NCI-H2081 treated with DMSO at 0.1 percent for 48 hours (cell line): ENCODE measurements at regions not wholly inside any gene's neighbourhood (a gene's known extent, or its start where the extent isn't known, plus 50 kb on each side); places are given as distances from the start of the nearest gene placed in this dataset.

ENCODE experiments used
- DNase-seq: peaks from one replicate; lab custom pipeline; 2025; lab: John Stamatoyannopoulos, UW

- DNase-seq = no peak
Measured at GRCh38 chr10:33542752-33543505, 208.5 kb upstream of the NRP1 start.

- no peak for DNase-seq
Measured at GRCh38 chr10:33539116-33539515, 204.6 kb upstream of the NRP1 start.

GRCh38 chr10:33537066-33537465, 202.6 kb upstream of the NRP1 start:
- DNase-seq = no peak

- DNase-seq = no peak
Measured at GRCh38 chr10:33536508-33536907, 202.0 kb upstream of the NRP1 start.

GRCh38 chr10:33535866-33536265, 201.4 kb upstream of the NRP1 start:
- no peak for DNase-seq

- no peak for DNase-seq
Measured at GRCh38 chr10:33534416-33534815, 199.9 kb upstream of the NRP1 start.

DNA sequence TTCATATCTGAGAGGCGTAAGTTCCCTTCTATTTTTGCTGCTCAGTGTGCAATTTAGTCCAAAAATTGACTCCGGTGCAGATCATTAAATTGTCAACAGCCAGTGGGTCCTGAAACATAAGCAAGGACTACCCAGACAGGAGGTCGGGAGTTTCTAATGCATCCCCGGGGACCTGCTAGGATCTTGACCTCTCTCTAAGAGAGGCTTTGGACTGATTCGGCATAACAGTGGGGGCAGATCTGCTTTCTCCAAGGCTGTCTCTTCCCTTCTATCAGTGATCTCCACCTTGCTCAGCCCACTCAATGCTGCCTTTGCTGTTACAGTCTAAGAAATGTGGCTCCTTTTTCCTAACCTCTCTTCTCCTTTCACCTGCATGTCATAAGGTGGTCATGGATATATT, 199.1 kb upstream of the NRP1 start:
- DNase-seq = no peak

DNA sequence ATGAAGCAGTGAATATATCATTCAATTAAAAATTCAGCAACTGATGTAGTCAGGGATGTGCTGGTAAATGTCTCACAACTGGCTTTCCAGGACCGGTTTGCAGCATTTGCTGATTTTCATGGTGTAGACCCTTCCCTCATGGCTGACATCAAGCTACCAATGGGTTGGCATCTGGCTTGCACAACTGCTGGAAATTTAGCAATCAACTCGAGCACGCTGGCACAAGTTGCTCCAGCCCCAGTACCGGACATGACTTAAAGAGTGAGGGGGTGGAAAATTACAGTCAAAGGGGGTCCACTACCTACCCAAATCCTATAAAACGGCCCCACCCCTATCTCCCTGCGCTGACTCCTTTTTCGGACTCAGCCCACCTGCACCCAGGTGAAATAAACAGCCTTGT, 198.4 kb upstream of the NRP1 start:
- no peak for DNase-seq

GRCh38 chr10:33529234-33529633, 194.8 kb upstream of the NRP1 start:
- no peak for DNase-seq

DNA sequence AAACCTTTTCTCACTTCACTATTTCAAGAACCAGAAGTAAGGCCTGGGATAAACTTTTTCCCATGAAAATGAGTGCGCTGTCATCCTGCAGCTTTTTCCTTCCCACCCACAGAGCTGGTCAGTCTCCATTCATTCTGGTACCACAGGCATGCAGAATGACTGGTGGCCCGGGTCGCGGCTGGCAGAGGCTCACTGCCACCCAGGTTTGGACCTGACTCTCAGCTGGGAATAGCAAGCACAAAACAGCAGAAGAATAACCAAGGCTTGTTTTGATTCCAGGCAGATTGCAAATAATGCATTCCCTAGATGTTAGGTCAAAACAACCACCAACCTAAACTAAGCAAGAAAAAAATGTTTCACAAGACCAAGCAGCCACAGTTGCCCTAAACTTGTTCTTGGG, 190.5 kb upstream of the NRP1 start:
- no peak for DNase-seq

DNA sequence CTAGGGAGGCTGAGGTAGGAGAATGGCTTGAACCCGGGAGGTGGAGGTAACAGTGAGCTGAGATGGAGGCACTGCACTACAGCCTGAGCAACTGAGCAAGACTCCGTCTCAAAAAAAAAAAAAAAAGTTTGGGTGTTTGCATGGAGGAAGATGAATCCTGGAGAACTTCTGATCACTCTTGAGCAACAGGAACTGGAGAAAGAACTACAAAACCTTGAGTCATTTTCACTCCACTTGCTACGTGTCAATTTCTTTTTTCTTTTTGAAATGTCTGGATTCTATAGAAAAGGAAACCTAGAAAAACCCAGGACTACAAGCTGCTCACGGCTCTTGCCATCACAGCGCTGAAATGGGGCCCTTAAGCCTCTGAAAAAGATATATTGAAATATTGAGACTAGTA, 189.6 kb upstream of the NRP1 start:
- DNase-seq = no peak

DNA sequence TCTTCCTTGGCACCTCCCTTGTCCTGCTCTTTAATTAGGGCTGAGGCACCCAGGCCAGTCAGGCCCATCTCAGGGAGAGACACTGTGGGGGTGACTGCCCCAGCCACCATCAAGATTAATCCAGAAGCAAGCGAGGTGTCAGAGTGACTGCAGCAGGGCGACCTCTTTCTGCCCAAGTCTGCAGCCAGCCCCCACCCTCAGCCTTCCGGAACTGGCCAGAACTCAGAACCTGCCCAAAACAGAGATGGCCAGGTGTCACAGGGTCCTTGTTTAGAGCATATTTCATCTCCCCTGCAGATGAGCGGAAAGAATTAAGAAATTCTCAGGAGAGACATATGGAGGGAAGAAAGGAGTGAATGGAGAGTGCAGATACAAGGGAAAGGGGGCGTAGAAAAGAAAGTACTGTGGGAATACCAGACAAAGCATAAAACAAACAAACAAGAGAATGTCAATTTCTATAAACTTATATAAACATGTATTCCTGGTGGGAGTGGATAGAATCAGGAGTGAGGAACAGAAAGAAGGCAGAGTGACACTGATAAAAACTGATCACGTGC, 188.8 kb upstream of the NRP1 start:
- DNase-seq = no peak

GRCh38 chr10:33521904-33522303, 187.4 kb upstream of the NRP1 start:
- no peak for DNase-seq

- DNase-seq = no peak
Measured at GRCh38 chr10:33521062-33521461, 186.6 kb upstream of the NRP1 start.

GRCh38 chr10:33520223-33520622, 185.8 kb upstream of the NRP1 start:
- DNase-seq = no peak

GRCh38 chr10:33519130-33519860, 184.8 kb upstream of the NRP1 start:
- no peak for DNase-seq

DNA sequence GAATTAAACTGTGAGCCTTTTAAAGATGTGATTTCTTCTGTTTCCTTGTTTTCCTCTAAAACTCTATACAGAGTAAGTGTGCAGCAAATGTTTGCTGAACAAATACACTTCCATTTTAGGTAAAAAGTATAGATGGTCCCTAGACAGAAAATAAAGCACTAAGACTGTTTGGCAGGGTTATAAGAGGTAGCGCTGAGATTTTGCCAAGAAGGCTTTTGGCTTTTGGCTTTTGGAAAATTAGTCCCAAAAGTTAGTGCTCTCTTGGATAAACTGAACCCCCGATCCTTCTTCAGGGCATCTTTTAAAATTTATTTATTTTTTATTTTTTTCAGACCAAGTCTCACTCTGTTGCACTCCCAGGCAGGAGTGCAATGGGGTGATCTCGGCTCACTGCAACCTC, 175.7 kb upstream of the NRP1 start:
- DNase-seq = no peak

DNA sequence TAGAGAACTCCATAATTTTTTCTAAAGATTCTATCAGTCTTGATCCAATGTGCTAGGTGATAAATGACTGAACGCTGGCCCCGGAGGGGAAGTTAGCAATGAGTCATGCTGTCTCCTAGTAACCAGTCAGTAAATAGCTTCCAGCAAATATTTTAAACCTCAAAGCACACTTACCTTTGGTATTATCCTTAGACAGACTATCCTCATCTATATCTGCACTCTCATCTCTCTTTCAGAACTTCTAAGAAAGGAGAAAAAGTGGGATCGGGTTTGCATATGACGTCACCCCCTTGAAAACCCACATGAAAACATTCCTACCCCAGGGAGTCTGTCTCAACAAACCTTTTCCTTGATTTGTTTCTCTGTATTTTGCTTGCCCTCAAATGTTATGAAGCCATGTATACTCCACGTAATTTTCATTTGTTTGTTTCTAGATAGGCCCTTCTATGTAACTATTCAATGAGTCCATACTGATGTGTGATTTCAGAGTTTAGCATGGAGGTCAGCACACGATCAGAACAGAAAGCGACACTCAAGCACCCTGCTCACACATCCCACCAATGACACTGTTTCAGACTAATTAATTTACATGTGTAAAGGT, 174.9 kb upstream of the NRP1 start:
- DNase-seq = no peak

DNA sequence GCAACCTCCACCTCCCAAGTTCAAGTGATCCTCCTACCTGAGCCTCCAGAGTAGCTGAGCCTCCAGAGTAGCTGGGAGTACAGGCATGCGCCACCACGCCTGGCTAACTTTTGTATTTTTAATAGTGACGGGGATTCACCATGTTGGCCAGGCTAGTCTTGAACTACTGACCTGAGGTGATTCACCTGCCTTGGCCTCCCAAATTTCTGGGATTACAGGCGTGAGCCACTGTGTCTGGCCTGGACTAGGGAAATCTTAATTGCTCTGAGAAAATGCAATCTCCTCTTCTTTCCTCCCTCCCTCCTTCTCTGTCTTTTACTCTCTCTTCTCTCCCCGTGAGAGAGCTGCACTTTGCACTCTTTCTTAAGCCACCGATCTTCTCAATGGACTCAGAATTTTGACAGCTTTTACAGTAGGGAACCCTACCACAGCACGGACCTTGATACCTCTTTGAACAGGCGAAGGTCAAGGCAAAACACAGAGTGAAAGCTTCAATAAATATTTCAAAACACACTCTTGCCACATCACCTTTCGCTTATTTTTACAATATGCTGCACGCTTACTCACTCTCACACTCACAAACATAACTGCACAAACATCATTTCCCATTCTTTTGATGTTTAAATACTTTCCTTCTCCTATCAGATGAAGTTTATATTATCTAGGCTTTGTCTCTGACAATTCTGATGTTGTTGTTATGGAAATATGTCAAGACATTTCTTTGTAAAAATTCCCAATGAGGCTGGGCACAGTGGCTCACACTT, 173.4 kb upstream of the NRP1 start:
- no peak for DNase-seq

- no peak for DNase-seq
Measured at GRCh38 chr10:33506838-33507661, 172.6 kb upstream of the NRP1 start.

DNA sequence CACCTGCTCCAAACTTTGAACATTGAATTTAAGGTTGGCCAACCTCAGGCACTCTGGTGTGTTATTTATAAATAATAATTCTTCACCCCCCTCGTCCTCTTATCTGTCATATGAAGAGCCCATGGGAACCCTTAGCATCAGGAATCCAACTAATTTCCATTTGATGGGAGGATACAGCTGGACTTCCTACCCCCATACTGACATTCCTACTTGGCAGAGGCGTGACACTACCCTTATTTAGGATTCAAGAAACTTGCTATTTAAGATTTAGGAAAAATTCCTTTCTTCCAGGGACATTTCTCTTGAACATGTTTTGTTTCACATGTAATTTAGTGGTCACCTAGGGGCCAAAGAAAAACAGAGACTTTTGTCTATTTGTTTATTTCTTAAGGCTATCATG, 171.9 kb upstream of the NRP1 start:
- DNase-seq = no peak
